Skin of body (tissue), 1 donor: ENCODE measurements at regions not wholly inside any gene's neighbourhood (a gene's known extent, or its start where the extent isn't known, plus 50 kb on each side); places are given as distances from the start of the nearest gene placed in this dataset.
"Not testable (repeated sequence)": the region's sequence is repeated elsewhere in the genome, so short reads cannot be mapped to it uniquely, and the experiment has no call there.

Experiments
- DNase-seq: peaks from one replicate; lab custom pipeline; 2025; lab: John Stamatoyannopoulos, UW

DNA sequence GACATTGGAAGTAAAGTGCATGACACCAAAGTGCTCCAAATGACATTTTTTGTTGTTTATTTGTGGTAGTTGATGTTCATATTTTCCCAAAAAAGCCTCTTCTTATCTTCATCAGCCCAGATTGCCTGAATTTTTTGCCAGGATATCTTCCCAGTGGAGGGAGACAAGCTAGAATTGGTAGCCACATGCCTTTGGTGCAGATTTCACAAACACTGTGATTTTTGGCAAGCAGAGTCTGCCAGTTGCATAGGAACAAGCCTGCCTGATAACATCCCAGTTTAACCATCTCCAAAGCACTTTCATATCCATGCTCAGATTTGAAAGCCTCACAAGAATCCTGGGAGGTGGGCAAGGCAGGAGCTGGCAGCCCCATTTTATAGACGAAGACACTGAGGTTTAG lies 102.3 kb upstream of the SYT13 start:
- no peak for DNase-seq

DNA sequence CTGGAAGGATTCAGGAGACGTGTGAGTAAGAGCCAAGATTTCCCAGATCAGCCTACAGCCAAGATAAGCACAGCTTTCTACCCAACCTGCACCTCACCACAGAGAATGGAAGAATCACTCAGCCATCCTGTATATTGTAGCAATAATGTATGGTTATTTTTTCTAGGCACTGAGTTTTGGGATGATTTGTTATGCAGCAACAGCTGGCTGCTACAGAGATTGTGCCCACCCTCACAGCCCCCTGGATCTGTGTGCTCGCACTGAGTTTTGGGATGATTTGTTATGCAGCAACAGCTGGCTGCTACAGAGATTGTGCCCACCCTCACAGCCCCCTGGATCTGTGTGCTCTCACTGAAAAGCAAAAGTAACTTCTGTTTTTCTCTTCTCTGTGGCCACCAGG lies 101.7 kb upstream of the SYT13 start:
- DNase-seq: not testable (repeated sequence)

DNA sequence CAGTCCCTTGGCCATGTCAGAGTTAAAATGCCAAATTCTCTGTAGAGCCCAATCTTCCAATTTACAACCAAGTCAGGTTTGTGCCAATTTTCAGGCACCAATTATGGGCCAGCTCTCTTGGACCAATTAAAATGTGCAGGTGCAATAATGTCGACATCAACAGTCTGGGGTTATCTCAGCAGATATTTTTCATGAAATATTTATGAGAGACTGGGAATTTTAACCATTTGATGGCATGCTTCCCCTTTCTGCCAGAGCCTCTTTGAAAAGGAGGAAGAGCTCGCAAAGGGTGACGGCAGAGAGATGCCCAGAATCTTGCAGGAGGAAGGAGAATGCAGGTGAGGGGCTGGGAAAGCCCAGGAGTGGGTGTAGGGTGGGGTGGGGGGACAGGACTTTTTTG lies 100.8 kb upstream of the SYT13 start:
- no peak for DNase-seq

DNA sequence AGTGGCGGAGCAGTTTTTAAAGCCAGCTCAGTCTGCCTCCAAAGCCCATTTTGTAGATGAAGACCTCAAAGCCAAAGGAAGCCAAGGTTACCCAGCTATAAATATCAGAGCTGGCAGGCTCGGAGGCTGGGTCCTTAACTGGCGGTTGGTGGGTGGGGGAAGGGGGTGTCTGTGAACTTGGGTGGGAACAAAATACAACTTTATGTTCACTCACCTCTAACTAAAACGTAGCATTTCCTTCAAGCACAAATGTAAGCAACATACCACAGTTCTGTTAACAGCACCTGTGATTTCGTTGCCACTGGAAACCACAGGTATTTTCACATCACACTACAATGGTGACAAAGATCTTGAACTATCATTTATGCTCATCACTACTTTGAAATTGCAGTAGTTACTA lies 99.7 kb upstream of the SYT13 start:
- DNase-seq: no peak

DNA sequence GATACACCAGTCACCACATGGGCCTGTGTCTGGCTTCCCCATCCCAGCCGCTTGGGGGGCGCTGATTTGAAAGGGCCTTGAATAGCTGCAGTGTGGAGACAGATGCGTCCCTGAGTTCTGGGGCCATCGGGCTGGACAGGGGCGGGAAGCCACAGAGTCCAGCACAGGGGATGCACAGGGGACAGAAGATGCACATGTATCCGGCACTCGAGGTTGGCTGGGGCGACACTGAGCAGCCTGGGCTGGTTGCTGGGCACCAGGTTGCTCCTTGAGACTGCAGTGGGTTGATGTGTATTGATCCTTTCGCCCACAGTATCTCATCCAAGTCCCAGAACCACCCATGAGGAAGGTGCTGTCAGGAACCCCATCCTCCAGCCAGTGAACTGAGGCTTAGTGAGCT lies 99.3 kb upstream of the SYT13 start:
- DNase-seq: no peak

DNA sequence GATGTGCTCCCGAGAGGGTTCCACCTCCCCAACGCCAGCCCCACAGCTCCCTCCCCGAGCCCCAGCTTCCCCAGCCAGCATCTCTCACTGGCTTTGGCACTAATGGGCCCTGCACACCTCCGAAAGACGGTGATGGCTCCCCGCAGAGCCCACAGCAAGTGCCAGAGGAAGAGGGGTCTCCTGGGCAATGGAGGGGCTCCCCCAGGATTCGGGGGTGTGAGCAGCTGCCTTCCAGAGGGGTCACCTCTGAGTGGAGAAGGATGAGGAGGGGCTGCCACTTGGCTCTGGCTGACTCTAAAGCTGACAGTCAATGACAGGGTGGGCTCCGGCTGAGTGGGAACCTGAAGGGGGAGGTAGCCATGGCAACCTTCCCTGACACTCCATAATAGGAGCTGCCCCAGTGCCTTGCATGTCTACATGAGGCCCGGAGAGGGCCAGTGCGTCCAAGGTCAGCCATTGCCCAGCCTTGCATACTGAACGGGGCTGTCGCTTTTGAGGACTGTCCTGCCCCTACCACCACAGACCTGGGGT lies 98.6 kb upstream of the SYT13 start:
- DNase-seq: no peak

DNA sequence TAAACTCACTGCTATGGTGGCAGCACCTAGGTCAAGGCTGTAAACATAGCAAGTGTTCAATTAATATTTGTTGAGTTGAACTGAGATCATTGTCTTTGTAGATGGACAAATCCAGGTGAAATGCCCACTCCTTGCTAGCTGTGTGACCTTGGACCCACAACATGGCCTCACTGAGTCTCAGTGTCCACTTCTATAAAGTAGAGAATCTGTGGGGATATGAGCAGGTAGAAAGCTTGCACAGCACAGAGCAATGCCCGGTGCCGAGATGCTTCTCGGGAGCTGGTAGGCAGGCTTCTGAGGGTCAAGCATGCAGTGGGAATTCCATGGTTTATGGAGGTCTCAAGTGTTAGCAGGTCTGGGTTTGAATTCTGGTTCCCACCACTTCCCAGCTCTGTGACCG lies 97.9 kb upstream of the SYT13 start:
- DNase-seq: no peak

DNA sequence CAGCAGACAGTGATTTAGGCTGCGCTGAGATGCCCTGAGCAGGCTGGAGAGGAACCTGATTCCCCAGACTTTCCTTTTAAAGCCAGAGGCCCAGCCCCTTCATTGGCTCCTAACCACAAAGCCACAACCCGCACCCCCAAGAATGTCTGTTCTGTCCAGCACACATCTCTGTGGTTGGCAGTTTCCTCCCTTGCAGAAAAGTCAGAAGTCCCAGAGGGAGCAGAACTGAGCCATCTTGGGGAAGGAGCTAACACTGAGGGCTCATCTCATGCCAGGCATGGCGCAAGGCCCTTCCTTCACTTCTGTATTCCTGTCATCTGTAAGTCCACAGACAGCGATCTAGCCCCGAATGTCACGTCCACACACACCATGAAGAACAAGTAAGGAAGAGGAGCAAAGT lies 97.1 kb upstream of the SYT13 start:
- DNase-seq: no peak

DNA sequence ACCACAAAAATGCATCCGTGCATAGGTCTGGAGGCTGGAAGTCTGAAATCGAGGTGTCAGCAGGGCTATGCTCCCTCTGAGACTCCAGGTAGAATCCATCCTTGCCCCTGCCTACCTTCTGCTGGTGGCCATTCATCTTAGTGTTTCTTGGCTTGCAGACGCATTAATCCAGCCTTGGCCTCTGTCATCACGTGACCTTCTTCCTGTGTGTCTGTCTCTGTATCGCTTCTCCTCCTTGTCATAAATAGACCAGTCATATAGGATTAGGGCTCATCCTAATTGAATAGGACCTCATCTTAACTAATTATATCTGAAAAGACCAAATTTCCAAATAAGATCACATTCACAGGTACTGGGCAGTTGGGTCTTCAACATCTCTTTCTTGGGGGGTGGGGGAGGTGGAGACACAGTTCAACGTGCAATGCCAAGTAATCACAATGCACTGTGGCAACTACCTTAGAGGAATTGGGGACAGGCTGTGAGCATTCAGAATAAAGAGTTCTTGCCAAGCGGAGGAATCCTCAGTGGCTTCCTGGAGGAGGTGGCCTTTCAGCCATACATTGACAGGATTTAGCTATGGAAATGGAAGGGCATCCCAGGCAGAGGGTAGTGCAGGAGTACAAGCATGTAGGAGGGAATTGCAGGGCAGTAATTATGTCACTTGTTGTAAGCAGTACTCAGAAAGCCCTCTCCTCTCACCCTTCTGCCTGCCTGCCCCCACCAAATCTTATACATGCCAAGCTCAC lies 96.2 kb upstream of the SYT13 start:
- DNase-seq: no peak

DNA sequence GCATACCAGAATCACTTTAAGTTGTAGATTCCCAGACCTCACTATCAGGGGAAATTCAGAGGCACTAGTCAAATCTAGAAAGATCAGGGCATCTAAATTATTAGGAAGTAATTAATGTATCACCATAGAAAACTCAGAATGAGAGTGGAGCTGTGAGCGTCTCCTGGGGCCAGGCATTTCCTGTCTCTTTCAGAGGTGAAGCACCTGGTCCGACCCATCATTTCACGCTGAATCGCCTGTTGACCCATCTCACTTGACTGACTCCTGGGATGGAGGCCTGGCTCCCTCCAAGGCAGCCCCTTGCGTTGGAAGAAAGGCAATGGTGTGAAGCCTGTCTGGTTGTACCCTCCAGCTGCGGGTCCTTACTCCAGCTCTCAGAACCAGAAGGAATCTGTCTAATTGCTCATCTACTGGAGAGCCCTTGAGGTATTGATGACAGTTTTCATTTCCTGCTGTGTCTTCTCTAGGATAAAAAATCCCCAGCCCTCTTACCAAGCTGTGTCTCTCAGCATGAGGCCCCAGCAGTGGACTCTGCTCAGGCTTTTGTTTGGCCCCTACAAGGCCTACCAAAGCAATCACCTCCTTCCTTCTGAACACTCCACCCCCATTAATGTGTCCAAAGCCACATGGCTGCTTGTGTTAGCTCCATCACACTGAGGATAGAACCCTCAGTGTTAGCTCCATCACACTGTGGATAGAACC lies 93.2 kb upstream of the SYT13 start:
- DNase-seq: no peak

DNA sequence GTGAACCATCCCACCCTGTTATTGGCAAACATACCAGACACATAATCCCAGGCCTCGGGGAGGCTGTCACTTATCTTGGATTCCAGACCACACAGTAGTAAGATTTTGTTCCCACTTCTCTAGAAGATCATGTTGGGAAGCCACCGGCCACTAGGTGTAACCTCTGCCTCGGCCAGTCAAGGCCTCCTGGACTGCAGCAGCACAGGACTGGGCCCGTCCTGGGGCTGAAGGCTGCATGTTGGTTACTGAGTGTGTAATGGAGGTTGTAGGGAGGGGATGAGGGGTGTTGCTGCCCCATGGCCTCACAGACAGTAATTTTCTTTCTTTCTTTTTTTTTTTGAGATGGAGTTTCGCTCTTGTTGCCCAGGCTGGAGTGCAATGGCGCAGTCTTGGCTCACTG lies 92.4 kb upstream of the SYT13 start:
- DNase-seq: no peak

DNA sequence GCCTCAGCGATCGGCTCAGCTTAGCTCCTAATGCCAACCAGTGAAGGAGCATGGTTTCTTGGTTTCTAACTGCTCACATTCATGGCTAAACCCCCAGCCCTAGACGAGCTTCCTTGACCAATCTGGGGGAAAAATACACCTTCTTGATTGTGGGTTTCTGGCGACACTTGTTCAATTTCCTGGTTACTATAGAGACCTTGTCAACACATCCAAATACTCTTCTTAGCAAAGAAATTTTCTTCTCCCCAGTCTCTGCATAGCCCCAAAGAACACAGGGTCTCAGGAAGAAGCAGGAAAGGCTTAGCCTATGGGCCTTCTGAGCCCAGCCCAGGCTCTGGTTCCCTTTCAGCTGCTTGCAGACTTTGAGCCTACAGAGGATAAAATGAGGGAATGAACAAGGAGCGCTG lies 88.5 kb upstream of the SYT13 start:
- DNase-seq: no peak

DNA sequence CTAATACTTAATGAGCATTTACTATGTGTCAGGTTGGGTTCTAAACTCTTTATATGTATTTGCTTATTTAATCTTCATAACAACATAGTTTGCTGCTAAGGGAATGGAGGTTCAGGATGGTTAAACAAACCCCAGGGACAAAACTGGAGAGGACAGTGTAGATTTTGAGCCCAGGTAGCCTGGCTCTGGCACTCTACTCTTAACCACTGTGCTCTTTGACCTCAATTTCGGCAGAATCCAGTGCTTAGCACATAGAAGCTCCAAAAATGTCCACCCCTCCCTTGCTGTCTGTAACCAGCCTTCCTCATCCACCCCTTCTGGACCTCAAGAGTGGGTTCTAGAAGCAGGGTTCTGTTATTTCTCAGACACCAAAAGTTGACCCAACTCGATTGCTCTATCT lies 88.0 kb upstream of the SYT13 start:
- no peak for DNase-seq

DNA sequence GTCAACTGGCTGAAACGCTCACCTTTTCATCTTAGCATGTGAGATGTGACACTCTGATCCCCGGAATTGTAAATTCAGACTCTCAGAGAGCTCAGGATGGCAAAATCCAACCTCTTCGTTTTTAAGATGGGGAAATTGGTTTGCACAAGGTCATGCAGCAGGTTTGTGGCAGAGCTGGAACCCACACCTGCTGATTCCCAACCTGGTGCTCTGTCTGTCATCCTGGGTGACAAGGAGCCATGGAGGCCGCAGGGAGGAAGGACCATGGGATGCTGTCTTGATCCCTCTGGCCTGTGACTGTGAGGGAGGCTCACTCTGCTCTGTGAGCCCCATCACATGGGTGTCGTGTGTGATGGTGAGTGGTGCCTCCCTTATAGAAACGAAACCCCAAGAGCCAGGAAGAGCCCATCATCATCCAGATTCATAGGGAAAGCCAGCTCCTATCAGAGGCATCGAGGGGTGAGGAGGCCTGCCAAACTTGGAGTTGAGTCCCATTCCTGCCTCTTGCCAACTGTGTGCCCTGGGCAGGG lies 87.4 kb upstream of the SYT13 start:
- no peak for DNase-seq

DNA sequence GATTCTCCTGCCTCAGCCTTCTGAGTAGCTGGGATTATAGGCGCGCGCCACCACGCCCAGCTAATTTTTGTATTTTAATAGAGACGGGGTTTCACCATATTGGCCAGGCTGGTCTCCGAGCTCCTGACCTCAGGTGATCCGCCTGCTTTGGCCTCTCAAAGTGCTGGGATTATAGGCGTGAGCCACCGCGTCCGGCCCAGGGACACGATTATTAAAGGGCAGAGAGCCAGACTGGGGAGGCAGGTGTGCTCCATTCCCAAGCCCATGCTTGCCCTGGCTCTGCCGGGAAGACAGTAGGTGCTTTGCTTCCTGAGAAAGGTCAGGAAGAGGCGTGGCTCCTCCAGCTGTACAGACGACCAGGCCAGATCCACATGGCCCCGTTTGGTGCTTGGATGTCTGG lies 86.3 kb upstream of the SYT13 start:
- DNase-seq: not testable (repeated sequence)

DNA sequence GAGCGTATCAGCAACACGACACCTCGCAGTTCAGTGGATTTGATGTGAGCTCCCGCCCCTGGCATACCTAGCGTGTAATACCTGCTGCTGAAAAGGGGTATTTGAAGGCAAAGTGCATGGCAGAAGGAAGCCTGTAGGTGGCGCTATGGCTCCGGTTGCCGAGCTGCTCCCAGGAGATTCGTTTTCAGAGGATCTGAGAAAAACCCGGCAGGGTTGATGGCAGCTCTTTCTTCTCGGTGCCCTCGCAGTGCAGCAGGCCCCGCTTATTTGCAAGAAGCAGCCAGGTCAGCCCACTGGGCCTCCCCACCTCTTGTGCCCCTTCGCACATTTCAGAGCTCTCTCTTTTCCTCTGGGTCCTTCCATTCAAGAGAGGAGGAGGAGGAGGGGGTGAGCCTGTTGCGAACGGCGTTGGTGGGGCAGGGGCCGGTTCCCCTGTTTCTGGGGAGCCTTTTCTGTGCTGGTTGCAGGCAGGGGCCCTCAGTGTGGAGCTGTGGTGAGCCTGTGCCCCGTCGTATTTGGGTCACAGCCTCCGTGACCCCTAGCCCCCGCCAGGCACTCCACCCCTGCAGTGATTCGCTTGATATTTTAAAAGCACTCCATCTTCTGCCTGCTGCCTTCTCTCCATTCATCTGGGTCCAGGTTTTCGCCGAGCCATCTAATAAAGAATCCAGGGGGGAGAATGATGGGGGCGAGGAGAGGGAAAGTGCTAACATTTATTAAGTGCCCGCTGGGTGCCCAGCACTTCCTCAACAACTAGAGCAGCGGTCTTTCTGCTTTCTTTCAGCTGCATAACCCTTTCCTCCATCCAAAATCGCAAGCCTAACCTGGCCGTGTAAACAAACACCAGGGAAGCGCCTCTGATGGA lies 85.3 kb upstream of the SYT13 start:
- peak; percentile 12 for DNase-seq

DNA sequence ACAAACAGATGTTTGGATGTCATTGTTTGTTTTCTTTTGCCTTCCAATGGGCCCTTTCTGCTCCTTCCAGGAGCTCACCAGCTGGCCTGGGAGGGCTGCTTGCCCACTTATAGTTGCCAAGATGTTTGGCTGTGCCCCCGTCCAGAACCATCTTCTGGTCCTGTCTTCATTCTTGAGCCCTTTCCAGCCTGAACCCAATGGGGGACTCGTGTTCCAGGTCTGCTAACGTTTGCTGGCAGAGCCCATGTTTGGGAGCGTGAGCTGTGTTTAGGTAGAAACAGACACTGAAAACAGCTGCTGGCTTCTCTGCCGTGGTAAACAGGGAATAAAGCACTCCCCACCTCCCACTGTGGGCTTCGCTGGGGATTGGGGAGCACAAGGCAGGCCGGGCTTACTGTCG lies 83.2 kb upstream of the SYT13 start:
- no peak for DNase-seq

DNA sequence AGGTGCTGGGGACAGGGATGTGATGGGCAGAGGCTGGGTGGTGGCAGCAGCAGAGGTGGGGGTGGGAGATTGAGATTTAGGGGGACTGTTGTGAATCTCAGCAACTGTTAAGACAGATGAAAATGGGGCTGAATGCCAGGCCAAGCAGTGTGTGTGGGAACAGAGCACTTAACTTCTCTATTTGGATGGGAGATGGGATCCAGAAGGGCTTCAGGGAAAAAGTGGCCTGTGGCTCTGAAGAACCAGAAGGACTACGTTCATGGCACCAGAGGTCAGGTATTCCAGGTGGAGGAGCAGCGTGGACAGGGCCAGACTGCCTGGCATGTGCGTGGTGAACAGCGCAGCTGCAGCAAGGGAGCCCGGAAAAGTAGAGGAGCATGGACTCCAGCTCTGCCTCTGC lies 82.6 kb upstream of the SYT13 start:
- DNase-seq: no peak

DNA sequence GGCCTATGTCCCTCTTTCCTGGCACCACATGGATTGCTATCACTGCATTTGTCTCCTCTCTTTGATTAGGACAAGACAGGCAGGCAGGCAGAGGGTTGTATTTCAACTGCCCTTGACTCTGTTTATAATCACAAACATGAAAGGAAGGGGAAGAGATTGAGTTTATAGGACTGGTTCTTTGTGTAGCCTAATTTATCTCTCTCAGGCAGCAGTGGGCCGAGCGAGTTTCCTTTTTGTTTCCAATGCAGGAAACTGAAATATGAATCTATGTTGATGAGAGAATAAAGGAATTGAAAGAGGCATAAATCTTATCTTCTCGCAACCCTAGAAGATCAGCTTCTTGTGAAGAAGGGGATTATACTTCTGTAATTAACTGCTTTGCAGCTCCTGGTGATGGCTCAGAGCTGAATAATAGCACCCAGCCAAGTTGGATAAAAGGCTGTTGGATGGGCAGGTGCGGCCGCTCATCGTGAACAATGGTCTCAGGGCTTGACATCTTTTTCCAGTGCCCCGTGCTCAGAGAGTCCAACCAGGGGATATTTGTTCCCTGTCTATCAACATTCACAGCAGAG lies 80.6 kb upstream of the SYT13 start:
- no peak for DNase-seq

DNA sequence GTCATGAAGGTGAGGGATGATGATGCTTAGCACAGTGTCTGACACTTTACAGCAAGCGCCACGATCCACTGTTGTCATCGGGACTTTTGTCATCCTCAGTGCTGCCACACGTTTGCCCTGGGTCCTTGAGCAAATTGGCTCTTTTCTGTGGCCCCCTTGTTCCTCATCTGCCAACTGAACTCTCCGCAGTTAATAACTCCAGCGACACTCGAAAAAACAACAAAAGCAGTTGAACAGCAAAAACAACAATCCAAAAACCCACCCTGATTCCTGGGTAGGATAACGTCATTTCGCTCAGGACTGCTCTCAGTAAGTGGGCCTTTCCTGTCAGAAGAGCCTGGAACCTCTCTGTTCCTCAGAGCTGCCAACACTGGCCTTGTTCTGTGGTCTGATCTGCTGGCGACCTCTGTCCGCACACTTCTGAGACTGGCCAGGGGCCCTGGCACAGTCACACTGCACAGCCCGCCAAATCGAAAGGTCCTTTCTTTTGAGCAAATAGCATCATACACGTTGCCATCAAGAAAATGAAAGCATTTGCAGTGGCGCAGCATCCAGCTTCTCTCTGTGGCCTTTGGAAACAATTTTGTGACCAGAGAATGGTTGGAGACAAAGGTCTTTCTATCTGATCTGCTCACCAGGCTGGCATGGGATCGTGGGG lies 79.9 kb upstream of the SYT13 start:
- no peak for DNase-seq

DNA sequence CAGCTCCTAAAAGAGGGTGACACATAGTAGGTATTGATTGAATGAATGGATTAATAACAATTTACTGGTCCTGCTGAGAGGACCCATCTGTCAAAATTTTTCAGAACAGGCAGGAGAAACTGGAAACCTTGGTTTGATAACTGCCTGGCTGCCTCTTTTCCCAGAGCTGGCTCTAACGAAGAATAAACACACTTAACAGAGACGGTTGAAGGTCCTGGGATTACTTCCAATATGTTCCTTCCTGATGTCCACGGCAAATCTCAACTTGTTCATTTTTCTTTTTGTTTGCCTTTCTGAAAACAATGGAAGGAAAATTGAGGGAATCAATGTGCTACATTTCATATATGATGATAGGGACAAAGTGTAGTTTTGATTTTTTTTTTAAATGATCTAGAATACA lies 76.5 kb upstream of the SYT13 start:
- no peak for DNase-seq
